Middle frontal gyrus (tissue), 1 donor: ENCODE measurements at regions not wholly inside any gene's neighbourhood (a gene's known extent, or its start where the extent isn't known, plus 50 kb on each side); places are given as distances from the start of the nearest gene placed in this dataset.

Experiments used
- DNase-seq: peaks from one replicate; pipeline ENCODE4 v3.0.0-alpha.2; 2015; ENCODE audit warnings: low spot score; ENCODE audit errors: extremely low spot score

DNA sequence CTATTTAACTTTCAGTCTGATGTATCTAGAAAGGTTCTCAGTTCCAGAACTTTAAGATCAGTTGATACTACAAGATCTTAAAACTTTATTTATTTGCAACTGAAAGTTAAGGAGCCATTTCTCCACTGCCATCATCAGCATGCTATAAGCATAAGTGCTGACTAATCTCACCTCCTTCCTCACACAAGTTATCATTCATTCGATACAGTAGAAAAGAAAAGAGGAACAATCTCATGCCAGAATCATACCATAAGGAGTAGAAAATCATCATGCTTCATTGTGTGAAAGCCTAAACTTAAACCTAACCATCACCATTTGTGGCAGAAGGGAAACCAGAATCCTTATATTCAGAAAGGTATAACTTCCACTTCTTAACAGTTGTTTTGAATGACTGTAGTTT lies 176.6 kb upstream of the NRXN1 start:
- DNase-seq: no peak

DNA sequence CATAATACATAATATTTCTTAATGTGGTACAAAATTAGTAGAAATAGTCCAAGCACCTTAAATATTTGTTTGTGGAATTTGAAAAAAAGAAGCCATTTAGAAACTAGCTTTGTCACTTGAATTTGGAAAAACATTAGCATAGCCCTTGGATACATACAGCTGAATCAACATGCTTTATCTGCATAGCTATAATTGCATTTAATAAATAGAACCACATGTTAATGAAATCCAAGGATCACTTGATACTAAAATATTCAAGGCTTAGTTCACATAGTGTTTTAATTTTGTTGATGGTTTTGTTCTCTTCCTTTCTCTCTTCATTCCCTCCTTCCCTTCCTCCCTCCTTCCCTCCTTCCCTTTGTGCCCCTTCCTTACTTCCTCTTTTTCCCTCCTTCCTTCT lies 169.4 kb upstream of the NRXN1 start:
- no peak for DNase-seq

DNA sequence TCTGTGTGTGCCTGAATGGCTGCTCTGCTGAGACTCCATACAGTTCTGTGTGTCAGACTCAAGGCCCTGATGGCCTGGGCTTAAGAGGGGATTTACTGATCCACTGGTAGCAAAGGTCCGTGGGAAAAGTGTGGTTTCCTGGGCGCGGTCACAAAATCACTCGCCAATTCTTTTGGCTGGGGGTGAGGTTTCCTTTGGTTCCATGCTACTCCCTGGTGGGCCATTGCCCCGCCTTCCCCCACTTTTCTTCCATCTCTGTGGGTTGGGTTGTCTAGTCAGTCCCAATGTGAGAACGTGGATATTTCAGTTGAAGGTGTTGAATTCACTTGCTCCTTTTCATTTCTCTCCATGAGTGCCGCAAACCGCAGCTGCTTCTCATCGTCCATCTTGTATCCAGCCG lies 162.7 kb upstream of the NRXN1 start:
- DNase-seq: no peak

DNA sequence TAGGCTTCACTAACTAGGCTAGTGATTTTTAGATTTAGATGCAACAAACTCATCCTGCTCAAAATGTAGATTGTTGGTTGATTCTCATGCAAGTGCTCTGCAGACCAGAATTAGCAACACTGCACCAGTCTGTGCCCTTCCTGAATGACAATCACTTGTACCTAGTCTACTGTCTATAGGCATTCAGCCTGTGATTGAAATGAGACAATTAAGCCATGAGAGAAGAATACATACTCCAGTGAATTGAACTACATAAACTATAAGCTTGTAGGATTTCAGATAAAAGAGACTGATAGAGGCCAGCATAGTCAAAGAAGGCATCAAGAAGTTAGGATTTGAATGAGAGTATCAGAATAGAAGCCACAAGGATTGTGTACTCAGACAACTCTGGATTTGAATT lies 138.3 kb upstream of the NRXN1 start:
- no peak for DNase-seq

DNA sequence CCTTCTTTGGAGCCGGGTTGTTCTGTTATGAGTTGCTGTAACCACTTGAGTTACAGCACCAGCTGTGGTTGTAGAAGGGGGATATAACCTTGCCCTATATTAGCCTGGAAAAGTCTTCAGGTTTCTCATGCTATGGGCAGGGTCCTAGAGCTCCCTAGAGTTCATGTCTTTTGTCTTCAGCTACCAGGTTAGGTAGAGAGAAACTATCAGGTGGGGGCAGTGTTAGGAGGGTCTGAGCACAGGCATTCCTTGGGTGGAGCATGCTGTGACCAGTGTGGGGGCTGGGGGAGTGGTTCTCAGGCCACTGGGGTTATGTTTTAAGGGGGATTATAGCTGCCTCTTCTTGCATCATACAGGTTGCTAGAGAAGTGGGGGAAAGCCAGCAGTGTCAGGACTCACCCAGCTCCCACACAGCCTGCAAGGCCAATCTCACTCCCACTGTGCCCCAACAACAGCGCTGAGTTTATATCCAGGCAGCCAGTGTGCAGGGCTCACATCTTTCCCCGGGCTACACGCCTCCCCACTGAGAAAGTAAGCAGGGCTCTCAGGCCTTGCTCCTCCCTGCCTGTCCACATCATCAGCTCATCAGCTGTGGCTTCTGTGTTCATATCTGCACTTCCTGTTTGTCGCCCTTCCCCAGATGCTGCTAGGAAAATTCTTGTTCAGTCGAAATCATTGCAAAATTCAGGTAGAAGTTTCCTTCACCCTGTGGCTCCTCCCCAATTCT lies 133.8 kb upstream of the NRXN1 start:
- no peak for DNase-seq

DNA sequence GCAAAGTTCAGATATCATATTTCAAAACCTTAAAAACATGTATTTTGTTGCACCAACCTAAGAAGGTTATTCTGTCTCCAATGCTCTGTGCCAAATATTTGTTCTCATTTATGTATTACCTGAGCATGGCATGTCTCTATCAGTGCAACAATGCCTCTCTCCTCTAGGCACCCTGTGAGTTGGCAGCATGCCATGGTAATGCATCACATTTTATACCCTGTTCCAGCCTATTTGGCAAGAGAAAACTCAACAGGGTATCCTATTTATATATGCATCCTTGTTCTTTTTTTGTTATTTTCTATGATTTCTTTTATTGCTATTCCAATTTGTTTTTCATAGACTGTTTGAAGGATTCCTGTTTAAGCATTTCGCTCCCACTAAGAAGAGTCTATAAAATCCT lies 126.3 kb upstream of the NRXN1 start:
- DNase-seq: no peak

DNA sequence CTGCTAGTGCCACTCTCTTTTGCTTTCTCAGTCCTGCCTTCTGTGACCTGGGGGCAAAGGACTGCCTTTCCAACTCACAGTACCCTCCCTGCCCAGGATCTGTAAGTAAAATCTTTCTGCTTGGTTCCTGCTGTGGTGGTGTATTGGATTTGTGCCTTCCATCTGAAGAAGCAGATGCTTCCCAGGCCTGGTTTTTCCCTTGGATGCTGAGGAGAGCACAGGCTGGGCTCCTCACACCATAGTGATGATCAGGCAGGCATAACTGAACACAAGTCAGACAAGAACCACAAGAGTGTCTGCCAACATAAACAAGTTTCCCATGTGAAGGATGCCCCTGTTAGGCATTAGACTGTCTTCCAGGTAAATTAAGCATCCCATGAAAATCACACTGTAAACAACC lies 121.3 kb upstream of the NRXN1 start:
- no peak for DNase-seq

DNA sequence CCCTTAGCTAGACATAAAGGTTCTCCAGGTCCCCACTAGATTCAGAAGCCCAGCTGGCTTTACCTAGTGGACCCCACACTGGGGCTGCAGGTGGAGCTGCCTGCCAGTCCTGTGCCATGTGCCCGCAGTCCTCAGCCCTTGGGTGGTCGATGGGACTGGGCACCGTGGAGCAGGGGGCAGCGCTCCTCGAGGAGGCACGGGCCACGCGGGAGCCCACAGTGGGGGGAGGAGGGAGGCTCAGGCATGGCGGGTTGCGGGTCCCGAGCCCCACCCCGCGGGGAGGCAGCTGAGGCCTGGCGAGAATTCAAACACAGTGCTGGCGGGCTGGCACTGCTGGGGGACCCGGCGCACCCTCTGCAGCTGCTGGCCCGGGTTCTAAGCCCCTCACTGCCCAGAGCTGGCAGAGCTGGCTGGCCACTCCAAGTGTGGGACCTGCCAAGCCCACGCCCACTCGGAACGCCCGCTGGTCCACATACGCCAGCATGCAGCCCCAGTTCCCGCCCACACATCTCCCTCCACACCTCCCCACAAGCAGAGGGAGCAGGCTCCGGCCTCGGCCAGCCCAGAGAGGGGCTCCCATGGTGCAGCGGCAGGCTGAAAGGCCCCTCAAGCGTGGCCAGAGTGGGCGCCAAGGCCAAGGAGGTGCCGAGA lies 119.7 kb upstream of the NRXN1 start:
- no peak for DNase-seq

DNA sequence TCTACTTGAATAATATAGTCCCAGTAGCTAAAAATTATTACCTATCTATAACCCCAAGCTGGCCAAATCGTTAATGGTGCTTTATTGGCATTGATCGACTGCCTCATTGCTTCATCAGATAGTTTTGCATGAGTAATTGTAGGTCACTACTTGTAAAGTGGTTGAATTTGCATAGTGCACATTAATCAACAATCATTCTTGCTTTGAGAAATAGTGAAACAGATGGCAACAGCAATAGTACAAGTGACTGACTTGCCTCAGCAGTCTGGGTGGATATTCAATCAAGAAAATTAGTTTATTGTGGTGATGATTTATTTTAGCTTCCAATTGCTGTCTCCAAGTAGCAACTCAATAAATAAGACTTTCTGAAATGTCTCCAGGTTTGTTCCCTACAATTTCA lies 117.8 kb upstream of the NRXN1 start:
- DNase-seq: no peak

DNA sequence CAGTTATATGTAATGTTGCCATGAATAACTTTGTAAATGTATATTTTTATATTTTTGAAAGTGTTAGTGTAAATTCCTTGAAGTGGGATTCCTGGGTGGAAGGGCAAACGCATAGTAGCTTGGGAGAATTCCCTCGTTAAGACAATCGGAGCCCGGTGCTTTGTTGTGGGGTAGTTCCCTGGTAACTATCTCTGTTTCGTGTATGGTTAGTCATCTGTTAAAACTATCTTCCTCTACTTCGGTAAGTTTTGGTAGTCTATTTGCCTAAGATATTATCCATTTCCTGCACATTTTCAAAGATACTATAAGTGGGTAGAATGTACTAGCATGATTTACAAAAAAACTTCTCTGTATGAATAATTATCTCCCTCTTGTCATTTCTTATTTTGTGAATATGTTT lies 113.8 kb upstream of the NRXN1 start:
- no peak for DNase-seq

DNA sequence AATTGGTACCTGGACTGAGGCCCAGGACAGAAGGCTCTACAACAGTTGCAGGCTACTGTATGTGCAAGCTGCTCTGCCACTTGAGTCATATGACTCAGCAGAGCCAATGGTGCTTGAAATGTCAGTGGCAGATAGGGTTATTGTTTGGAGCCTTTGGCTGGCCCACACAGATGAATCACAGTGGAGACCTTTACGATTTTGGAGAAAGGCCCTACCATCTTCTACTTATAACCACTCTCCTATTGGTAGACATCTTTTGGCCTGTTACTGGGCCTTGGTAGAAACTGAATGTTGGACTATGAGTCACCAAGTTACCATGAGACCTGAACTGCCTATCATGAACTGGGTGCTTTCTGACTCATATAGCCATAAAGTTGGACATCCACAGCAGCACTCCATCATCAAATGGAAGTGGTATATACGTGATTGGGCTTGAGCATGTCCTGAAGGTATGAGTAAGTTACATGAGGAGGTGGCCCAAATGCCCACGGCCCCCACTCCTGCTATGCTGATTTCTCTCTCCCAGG lies 88.9 kb upstream of the NRXN1 start:
- no peak for DNase-seq

DNA sequence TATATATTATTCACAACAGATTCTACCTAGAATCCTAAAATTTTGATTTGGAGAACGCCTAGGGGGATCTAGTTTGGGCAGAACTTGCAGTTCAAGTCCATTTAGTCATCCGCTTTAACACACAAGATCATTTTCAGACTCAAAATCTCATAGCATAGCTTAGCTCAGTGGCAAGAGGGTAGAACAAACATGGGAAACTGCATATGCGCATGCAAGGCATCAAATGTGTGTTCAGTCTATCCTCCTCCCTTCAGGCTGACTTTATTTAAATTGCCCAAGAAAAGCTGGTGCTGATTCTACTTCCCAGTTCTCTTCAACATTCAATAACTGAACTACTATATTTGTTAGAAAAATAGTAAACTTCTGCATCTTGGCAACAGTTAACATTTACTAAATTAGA lies 79.6 kb upstream of the NRXN1 start:
- no peak for DNase-seq

DNA sequence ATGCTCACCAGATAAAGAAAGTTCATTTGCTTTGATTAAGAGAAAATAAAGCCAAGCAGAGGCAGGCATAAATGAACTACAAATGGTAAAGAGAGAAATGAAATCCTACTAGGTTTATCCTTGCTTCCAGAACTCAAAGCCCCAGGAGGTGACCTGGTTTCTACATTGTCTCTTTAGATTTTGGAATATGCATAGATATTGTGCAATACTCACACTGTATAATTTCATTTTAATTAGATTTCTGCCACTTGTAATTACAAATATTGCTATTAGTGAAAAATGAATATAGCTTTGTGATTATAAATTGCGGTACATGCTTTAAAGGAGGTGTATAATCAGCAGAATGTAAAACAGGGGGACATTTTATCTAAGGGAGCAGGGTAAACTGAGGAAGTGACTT lies 76.9 kb upstream of the NRXN1 start:
- DNase-seq: no peak

DNA sequence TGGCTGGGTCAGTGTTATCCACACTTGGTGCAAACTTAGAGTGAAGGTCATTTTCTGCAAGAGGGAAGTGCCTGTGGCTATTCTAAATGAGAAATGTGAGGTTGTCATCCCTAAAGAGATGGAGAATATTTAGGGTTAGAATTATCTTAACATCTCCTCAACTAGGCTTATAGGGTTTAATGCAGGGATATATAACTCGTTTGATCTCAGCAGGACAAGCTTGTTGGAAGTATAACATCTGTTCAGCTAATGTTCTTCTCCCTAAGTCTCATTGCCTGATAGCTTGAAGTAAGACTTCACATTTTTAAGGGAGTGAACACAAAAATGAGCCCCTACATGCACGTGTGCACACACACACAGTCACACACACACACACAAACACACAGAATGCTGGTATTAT lies 75.9 kb upstream of the NRXN1 start:
- no peak for DNase-seq

DNA sequence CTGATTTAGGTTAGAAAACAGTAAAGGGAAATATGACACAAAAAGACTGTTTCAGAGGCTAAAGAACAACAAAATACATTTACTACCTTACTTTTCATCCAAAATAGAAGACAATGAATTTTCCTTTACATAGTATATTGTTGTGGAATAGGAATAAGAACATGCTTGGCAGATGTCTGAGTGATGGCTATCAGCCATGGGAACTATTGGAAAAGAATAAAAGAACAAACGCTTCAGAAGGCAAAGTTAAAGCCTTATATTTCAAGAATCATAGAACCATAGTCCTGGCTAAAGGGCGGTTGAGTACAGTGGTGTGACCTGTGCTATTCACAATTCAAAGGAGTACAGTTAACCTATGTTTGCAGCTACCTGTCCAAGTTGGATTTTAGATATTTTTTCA lies 73.9 kb upstream of the NRXN1 start:
- no peak for DNase-seq

DNA sequence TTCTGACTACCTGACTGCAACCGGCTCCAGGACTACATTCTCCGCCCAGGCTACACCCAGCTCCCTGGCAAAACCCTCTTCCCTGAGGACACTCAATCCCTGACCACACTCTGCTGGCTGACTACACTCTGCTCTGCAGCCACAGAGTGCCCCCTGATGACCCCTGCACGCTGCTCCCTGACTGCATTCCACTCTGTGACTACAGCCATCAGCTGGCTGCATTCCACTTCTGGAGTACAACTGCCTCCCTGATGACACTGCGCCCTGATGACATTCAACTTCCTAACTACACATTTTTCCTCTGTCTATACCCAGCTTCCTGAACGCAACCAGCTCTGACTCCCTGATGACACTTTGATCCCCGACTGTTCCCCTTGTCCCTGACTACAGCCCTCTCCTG lies 71.3 kb upstream of the NRXN1 start:
- DNase-seq: no peak

DNA sequence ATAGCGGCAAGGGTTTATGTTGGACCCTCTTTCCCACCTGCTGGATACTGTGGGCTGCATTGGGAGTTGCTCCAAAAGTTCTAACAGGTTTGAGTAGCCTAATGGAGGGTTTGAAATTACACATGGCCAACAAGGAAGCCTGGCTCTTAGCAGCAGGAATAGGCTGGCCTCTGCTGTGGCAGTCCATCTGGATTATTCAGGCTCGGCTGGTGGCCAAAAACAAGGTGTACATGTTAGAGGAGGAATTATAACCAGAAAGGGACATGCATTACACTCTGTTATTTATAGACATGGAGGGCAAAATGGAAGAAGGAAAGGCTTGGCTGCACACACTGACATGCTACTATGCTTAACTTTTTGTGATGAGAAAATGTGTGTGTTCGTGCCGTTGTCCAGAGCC lies 61.1 kb upstream of the NRXN1 start:
- DNase-seq: no peak

DNA sequence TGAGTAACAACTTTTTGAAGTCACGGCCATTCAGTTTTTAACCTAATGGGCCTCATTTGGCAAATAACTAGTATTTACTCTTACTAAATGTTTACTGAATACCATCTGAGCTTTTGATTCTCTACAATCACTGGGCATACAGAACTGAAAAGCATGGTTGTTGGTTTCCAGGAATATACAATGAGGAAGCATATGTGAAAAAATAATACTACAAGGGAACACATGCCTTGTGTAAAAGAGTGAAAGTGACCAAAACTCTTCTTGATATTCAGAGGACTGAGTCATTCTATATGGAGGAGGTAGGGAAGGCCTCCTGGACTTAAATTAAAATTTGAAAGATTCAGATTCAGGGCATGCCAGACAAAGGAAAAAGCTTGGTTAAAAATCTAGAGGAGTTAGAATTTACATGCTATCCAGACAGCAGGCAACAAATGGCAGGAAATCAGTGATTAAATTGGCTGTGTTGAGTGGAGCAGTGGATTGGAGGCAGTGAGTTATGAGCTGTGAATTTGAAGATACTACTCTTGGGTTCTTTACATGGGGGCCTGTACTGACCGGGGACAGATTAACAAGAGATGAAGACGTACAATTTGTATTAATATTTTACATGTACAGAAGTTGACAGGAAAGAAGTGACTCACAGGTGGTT lies 53.6 kb upstream of the NRXN1 start:
- no peak for DNase-seq

DNA sequence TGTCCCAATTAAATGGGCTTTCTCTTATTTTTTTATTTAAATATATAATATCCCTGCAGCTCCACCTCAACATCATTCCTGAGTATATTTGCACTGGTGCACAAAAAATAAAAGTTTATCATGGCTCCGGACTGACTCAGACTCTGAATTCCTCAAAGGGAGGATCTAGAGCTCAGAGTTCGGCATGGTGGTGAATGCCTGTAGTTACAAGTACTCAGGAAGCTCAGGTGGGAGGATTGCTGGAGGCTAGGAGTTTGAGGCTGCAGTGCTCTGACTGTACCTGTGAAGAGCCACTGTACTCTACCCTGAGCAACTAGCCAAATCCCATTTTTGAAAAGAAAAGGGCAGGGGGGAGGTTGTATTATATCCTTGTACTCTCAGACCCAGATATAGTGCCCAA lies 52.8 kb upstream of the NRXN1 start:
- DNase-seq: no peak
